Gastrocnemius medialis (tissue), 4 donors: ENCODE measurements at regions not wholly inside any gene's neighbourhood (a gene's known extent, or its start where the extent isn't known, plus 50 kb on each side); places are given as distances from the start of the nearest gene placed in this dataset.

Source experiments
- POLR2A ChIP-seq, 2 donors: fragments of 450-650 bp; IDR thresholded peaks; one replicate each; pipeline ENCODE4 v1.6.1; 2017; ENCODE audit warnings: antibody characterized with exemption in 2 of 2, mild to moderate bottlenecking in 2 of 2, moderate library complexity in 2 of 2
- TF ChIP-seq, protein P1 (sequence below), 5 experiments: fragments of 450-650 bp in 3 of 5; fragments of 200-600 bp in 2 of 5; sonication (generic) in 2 of 5; IDR thresholded peaks in 4 of 5; conservative IDR thresholded peaks in 1 of 5; 1 replicate in 4 of 5; 2 replicates in 1 of 5; pipeline ENCODE4 v1.5.1; 2016 to 2019; ENCODE audit warnings: antibody characterized with exemption in 5 of 5, mild to moderate bottlenecking in 3 of 5, moderate library complexity in 3 of 5

DNA sequence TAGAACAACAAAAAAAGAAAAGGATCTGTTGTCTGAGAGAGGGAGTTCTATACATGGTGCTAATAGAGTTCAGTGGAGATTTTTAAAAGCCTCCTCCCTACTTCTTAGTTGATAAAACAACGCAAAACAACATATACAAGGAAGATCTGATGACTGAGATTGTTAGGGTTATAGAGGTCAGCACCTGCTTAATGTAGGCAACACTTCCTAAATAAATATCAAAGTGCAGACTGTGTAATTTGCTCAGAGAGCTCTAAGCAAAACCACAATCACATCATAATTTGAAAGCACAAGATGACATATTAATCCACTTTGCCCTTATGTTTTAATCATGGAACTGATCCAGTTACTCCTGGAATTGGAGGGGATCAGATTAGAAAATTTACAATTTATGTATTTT is 474.5 kb downstream of the PRR16 start:
- TF ChIP-seq, protein P1, sequence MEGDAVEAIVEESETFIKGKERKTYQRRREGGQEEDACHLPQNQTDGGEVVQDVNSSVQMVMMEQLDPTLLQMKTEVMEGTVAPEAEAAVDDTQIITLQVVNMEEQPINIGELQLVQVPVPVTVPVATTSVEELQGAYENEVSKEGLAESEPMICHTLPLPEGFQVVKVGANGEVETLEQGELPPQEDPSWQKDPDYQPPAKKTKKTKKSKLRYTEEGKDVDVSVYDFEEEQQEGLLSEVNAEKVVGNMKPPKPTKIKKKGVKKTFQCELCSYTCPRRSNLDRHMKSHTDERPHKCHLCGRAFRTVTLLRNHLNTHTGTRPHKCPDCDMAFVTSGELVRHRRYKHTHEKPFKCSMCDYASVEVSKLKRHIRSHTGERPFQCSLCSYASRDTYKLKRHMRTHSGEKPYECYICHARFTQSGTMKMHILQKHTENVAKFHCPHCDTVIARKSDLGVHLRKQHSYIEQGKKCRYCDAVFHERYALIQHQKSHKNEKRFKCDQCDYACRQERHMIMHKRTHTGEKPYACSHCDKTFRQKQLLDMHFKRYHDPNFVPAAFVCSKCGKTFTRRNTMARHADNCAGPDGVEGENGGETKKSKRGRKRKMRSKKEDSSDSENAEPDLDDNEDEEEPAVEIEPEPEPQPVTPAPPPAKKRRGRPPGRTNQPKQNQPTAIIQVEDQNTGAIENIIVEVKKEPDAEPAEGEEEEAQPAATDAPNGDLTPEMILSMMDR (IDR thresholded peaks at IDR 0.05 in 4 of 5, conservative IDR thresholded peaks at IDR 0.05 in 1 of 5): no peak
- TF ChIP-seq POLR2A (IDR thresholded peaks at IDR 0.05): no peak
